ENCODE measurements at regions not wholly inside any gene's neighbourhood (a gene's known extent, or its start where the extent isn't known, plus 50 kb on each side); places are given as distances from the start of the nearest gene placed in this dataset.

- Histone ChIP-seq H2BK20ac (ENCODE audit: low read length) (no peak overlapping the region), H3K27me3 (replicated peaks in 1 of 4; ENCODE audit: control insufficient read depth in 3 of 4, extremely low read depth in 1 of 4, insufficient read depth in 3 of 4, low read length in 3 of 4) (no peaks in the 10 kb centered on the region), H4K91ac (replicated peaks; ENCODE audit: insufficient read length, low read length) (no peak overlapping the region), H2BK15ac (ENCODE audit: low read length) (no peak overlapping the region), H3K27ac (ENCODE audit: low read depth, low read length) (no peak overlapping the region), H3K23ac (ENCODE audit: insufficient read length) (no peak overlapping the region), H3K9me3 (ENCODE audit: insufficient read depth in 2 of 2, low read depth in 1 of 2, low read length in 1 of 2) (peaks cover 0 to 3% of the 10 kb centered on the region in 2 experiments; a peak in 1 of 4 replicates), H4K8ac (ENCODE audit: extremely low read depth, insufficient read depth, low read length) (no peak overlapping the region), H2AFZ (ENCODE audit: low read length) (no peak overlapping the region), H3K4ac (replicated peaks; ENCODE audit: insufficient read length, low read depth, low read length) (no peak overlapping the region), H2BK5ac (ENCODE audit: low read depth, low read length) (no peak overlapping the region), H2AK5ac (ENCODE audit: low read depth, low read length) (no peak overlapping the region), H3K23me2 (ENCODE audit: low read depth, low read length) (no peaks in the 10 kb centered on the region), H3K14ac (ENCODE audit: insufficient read length) (no peak overlapping the region), H3K18ac (ENCODE audit: extremely low read depth, low read length) (no peak overlapping the region), H3K4me1 (replicated peaks in 1 of 4; ENCODE audit: control insufficient read depth in 3 of 4, insufficient read depth in 4 of 4, low read length in 3 of 4) (no peaks in the 10 kb centered on the region), H3K79me1 (ENCODE audit: low read depth, low read length) (no peaks in the 10 kb centered on the region), H3K79me2 (ENCODE audit: control insufficient read depth in 1 of 2, insufficient read depth in 2 of 2, low read length in 2 of 2) (no peaks in the 10 kb centered on the region), H4K5ac (ENCODE audit: insufficient read length, low read depth, low read length) (no peak overlapping the region), H4K20me1 (replicated peaks in 1 of 2; ENCODE audit: control insufficient read depth in 1 of 2, insufficient read depth in 2 of 2, low read length in 2 of 2) (no peaks in the 10 kb centered on the region), H3K4me2 (ENCODE audit: insufficient read depth in 1 of 2, low read depth in 2 of 2, low read length in 2 of 2) (no peak overlapping the region), H3K36me3 (ENCODE audit: control insufficient read depth in 2 of 4, insufficient read depth in 4 of 4, low read length in 3 of 4) (no peaks in the 10 kb centered on the region), H2BK120ac (replicated peaks; ENCODE audit: low read depth, low read length) (no peak overlapping the region), H3K9ac (replicated peaks in 1 of 4; ENCODE audit: extremely low read depth in 1 of 4, low read depth in 3 of 4, low read length in 3 of 4) (no peak overlapping the region), H3K56ac (replicated peaks; ENCODE audit: insufficient read length, low read depth, low read length) (no peak overlapping the region), H2BK12ac (ENCODE audit: low read depth, low read length) (no peak overlapping the region), H3K4me3 (ENCODE audit: extremely low read depth in 1 of 4, insufficient read depth in 2 of 4, low read depth in 3 of 4, low read length in 4 of 4) (no peak overlapping the region)
- ChIA-PET CTCF (ENCODE audit: partially characterized antibody) (interaction anchor here (0.6 to 1.1 kb wide), 2 partner anchors 106 to 223 kb away, joined by 3 read pairs; no protein-coding TSS in a partner anchor), POLR2A (ENCODE audit: partially characterized antibody) (interaction anchor here (0.9 kb wide), 1 partner anchor 28 kb away, joined by 3 read pairs; no protein-coding TSS in a partner anchor)
- 81% methylated on average over 5 of the region's 5 CpGs; no CpG with 5 or more reads in 1 of the 2 experiments for WGBS, 2 experiments (ENCODE audit: extremely low coverage in 1 of 2, insufficient coverage in 1 of 2, insufficient read length in 1 of 2, insufficient replicate concordance in 2 of 2, low coverage in 1 of 2, low lambda C conversion rate in 2 of 2, missing lambda C conversion rate in 1 of 2)
- no peak for DNase-seq (ENCODE audit: low read depth in 1 of 2, low spot score in 2 of 2)
- FAIRE-seq, result no peak
- no peak for TF ChIP-seq SRF (IDR thresholded peaks at IDR 0.05; ENCODE audit: low read depth, low read length)
- no peak for TF ChIP-seq NANOG (IDR thresholded peaks at IDR 0.05; ENCODE audit: insufficient read depth, low read depth, low read length, poor library complexity, severe bottlenecking)
- no peak for TF ChIP-seq YY1 (IDR thresholded peaks at IDR 0.05; ENCODE audit: low read depth, low read length)
- TF ChIP-seq HDAC2 (IDR thresholded peaks at IDR 0.05; ENCODE audit: borderline replicate concordance in 1 of 2, low read depth in 2 of 2, low read length in 2 of 2), result no peak
- TF ChIP-seq BACH1 (IDR thresholded peaks at IDR 0.05; ENCODE audit: low read length), result no peak
- no peak for TF ChIP-seq BRCA1 (IDR thresholded peaks at IDR 0.05; ENCODE audit: low read depth, low read length)
- TF ChIP-seq ATF2 (IDR thresholded peaks at IDR 0.05; ENCODE audit: low read length), result no peak
Observed at GRCh38 chr15:57849317-57849716, 142.8 kb downstream of the POLR2M start.

Data from H1 (cell line).